ENCODE measurements at regions not wholly inside any gene's neighbourhood (a gene's known extent, or its start where the extent isn't known, plus 50 kb on each side); places are given as distances from the start of the nearest gene placed in this dataset.

DNA sequence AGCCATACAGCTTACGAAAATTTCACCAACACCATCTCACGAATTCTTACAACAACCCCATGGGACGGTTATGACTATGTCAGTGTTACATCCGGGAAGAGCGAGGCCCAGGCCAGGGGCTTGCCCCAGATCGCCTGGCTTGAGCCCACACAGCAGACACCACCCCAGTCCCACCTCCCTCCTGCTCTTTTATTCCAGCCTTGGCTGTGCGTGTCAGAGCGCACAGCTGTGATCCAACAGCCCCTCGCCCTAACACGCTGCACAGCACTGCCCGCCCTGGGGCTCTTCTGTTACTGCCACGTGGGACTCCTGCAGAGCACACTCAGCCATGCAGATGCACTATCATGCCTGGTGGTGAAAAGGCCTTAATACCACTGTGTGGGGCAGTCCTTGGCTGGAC, 127.9 kb downstream of the ENGASE start:
- no peak for DNase-seq (ENCODE audit: low spot score)

DNA sequence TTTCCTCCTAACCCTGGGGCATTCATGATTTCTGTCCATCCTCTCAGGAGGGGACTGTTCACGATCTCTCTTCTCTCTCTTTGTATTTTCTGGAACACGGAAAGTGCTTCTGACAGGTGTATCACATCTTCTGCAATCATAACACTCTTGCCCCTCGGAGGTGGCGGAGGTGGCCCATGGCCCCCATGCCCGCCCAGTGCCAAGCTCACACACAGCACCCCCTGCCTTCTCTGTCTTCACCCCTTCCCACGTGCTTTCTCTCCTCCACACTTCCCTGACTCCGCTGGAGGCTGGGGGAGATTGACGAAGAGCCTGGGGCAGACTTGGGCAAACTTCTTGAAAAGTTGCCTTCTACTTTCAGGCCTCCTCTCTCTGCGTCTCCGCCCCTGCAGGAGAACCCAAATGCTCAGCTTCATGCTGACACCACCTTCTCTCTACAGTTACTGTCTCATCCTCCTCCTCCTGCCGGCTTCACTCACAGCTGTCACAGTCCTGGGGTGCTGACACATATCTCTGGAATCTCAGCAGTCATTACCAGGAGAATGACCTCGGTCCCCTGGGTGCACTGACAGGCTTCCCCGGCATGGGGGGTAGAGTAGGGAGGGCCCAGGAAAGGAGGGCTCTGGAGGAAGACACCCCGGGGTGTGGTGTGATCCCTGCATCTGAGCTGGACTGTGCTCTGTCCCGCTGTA, 127.1 kb downstream of the ENGASE start:
- no peak for DNase-seq (ENCODE audit: low spot score)

DNA sequence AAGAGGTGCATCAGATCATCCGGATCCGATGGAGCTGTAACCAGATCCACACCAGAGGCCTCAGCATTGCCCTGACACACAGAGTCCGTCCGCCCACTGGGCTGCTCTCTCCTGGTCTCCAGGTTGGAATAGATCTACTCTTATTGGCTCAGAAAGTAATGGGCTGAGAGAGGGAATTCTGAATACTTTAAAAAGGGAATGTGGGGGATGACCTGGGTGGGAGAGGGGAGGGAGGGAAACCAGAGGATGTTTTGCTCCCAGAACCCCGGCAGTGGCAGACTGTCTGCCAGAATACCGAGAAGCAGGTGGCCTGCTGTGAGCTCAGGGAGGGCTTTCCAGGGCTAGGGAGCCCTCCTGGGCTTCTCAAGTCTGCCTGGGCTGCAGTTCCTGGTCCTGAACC, 126.5 kb downstream of the ENGASE start:
- DNase-seq (ENCODE audit: low spot score): no peak

DNA sequence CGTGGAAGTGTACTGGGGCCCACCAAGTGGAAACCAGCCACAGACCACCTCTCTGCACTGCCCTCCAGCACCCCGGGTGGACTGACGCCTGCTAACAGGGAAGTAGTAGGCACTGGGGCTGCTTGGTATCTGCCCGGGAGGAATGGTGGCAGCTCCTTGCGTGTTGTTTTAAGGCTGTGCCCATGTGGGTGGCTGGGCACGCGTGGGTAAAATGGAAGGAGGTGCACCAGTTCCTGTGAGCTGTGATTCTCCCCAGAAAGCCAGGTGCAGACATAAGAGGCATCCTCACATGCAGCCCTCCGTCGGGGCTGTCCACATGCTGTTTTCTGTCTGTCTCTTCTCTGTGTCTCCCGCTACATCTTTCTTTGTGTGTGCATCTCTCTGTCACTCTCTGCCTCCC, 122.3 kb downstream of the ENGASE start:
- no peak for DNase-seq (ENCODE audit: low spot score)

- peak; percentile 31 for DNase-seq (ENCODE audit: low spot score)
Observed at GRCh38 chr17:79192503-79193351, 118.1 kb downstream of the ENGASE start.

GRCh38 chr17:79191270-79191934, 116.8 kb downstream of the ENGASE start:
- no peak for DNase-seq (ENCODE audit: low spot score)

- DNase-seq (ENCODE audit: low spot score): no peak
Observed at GRCh38 chr17:79189305-79189704, 114.7 kb downstream of the ENGASE start.

GRCh38 chr17:79188685-79189084, 114.1 kb downstream of the ENGASE start:
- DNase-seq (ENCODE audit: low spot score): no peak

- DNase-seq (ENCODE audit: low spot score): no peak
Observed at GRCh38 chr17:79188048-79188447, 113.4 kb downstream of the ENGASE start.

- no peak for DNase-seq (ENCODE audit: low spot score)
Observed at GRCh38 chr17:79187186-79187585, 112.6 kb downstream of the ENGASE start.

DNA sequence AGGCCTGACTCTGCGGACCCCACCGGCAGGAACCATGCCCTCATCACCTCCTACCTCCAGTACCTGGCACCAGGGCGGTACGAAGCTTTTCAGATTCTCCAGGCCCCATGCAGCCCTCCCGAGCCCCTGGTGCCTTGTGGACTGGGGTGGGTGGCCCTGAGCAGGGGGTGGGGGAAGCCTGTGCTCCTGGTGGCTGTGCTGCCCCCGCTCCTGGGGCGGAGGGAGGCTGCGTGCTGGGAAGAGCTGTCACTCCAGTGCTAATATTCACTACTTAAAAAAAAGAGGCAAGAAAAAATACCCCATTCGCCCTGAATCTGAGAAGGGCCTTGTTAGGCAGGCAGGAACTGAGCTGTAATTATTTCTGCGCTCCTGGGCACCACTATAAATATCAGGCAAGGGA, 111.8 kb downstream of the ENGASE start:
- no peak for DNase-seq (ENCODE audit: low spot score)

GRCh38 chr17:79185671-79186070, 111.0 kb downstream of the ENGASE start:
- DNase-seq (ENCODE audit: low spot score): no peak

DNA sequence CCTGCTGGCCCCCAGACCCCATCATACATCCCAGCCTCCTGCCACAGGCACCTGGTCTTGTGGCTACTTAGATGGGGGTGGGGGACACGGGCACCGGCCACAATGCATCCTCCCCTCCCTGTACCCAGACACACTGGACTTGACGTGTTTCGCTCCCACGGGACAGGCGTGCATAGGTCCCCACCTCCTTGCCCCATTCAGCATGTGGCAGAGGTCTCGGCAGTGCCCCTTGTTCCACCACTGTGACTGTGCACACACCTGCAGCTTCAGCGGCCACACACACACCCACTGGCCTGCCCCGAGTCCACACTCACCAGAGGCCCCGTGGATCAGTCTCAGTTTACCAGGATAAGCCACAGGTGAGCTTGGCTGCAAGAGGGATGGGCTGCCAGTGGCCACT, 109.6 kb downstream of the ENGASE start:
- no peak for DNase-seq (ENCODE audit: low spot score)

DNA sequence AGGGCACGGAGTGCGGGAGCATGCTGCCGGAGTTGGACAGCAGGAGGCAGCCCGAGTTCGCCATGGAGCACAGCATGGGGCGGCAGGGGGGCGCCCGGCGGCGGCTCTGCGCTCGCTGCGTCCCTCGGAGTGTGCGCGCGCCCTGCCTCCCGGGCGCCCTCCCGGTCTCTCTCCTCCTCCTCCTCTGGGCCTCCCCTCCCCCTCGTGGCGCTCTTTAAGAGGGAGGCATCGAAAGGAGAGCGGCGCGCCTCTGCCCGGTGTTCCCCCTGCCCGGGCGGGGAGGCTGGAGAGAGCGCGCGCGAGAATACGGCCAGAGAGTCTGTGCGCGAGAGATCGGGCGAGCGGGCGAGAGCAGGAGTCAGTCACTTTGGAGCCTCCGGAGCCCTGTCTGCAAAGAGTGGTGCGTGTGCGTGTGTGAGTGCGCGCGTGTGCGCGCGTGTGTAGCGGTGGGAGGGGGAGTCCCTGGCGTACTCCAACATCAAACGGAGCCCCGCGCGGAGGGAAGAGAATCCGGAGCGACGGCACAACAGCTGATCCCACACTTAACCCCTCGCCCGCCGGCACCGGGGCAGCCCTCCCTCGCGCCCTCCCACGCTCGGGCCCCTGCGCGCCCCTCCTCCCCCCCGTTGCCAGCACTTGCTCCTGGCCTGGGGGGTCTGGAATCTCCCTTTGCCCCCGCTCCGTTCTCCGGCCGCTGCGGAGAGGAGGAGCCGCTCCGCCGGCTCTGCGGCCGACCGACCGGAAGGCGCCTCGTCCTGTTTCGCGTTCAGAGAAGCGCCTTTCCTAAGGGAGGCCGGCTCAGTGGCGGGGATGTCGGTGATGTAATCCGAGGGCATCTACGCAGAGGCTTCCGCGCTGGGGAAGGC, 108.9 kb downstream of the ENGASE start:
- DNase-seq (ENCODE audit: low spot score): no peak

GRCh38 chr17:79183043-79183292, 108.3 kb downstream of the ENGASE start:
- DNase-seq (ENCODE audit: low spot score): no peak

- no peak for DNase-seq (ENCODE audit: low spot score)
Observed at GRCh38 chr17:79182176-79183042, 107.8 kb downstream of the ENGASE start.

GRCh38 chr17:79180358-79181005, 105.9 kb downstream of the ENGASE start:
- DNase-seq (ENCODE audit: low spot score): no peak

GRCh38 chr17:79179334-79179733, 104.7 kb downstream of the ENGASE start:
- no peak for DNase-seq (ENCODE audit: low spot score)

DNA sequence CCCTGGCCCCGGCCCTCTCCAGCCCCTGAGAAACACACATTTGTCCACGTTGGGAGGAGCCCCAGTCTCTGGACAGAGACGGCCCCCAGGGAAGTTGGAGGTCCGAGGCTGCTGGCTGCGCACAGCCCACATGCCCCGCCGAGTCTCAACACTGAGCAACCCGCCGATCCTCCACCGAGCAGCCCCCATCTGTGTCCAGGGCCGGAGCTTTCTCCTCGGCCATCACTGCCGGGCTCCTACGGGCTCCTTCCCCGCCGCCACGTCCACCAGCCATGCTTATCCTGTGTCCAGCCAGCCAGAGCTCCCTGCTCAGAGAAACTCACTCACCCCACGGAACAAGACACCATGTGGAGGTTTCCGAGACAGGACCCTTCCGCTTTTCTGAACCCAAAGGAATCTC, 103.3 kb downstream of the ENGASE start:
- DNase-seq (ENCODE audit: low spot score): no peak

GRCh38 chr17:79176792-79177601, 102.4 kb downstream of the ENGASE start:
- no peak for DNase-seq (ENCODE audit: low spot score)
